Colonic mucosa (tissue), 4 donors: ENCODE measurements at regions not wholly inside any gene's neighbourhood (a gene's known extent, or its start where the extent isn't known, plus 50 kb on each side); places are given as distances from the start of the nearest gene placed in this dataset.

Experiments used
- DNase-seq: peaks from one replicate; pipeline ENCODE4 v3.0.0-alpha.2; 2020
- H3K27ac ChIP-seq: fragments of 200-600 bp; one replicate; pipeline ENCODE4 v1.8.0; 2021
- H3K27me3 ChIP-seq: fragments of 200-600 bp; one replicate; pipeline ENCODE4 v1.8.0; 2021
- H3K36me3 ChIP-seq: fragments of 200-600 bp; one replicate; pipeline ENCODE4 v1.8.0; 2021
- H3K4me1 ChIP-seq: fragments of 200-600 bp; one replicate; pipeline ENCODE4 v1.8.0; 2021; ENCODE audit warnings: mild to moderate bottlenecking
- H3K4me3 ChIP-seq: fragments of 200-600 bp; one replicate; pipeline ENCODE4 v1.8.0; 2021
- H3K9ac ChIP-seq, 2 donors: one replicate each; pipeline ENCODE4 v1.7.0; 2013; ENCODE audit warnings: control low read depth in 2 of 2, low read depth in 2 of 2, low read length in 2 of 2
- H3K9me3 ChIP-seq: fragments of 200-600 bp; one replicate; pipeline ENCODE4 v1.8.0; 2021
- intact Hi-C: fragments of 100-400 bp; cut with DNase I; formaldehyde crosslinking; loops from one replicate; pipeline ENCODE4 v1.14.1; 2022
- TF ChIP-seq, protein P1 (sequence below): fragments of 200-600 bp; IDR thresholded peaks from one replicate; pipeline ENCODE4 v1.8.0; 2022; ENCODE audit warnings: antibody characterized with exemption, mild to moderate bottlenecking
- donor health status: healthy.
- donor health status: DM: no; HTN: no; CAD: no.
- donor health status: DM: no; HTN: no; CAD: no.

DNA sequence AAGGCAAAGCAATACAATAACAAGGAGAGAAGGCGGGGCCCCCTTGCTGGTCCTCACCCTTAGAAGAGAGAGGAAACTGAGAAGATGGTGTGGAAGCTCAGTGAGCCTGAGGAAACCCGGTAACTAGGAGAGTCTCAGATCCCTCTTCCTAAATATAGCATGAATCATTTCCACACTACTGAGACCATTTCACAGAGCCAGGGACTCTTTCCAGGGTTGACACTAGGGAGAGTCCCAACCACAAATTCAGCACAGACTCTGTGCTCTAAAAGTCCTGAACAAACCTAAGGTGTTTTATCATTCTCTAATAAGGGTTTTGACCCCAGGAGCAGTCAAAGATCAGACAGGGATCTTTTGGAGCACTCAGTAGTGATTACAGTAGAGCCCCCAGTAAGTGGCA, 647.7 kb downstream of the KCNT2 start:
- TF ChIP-seq, protein P1, sequence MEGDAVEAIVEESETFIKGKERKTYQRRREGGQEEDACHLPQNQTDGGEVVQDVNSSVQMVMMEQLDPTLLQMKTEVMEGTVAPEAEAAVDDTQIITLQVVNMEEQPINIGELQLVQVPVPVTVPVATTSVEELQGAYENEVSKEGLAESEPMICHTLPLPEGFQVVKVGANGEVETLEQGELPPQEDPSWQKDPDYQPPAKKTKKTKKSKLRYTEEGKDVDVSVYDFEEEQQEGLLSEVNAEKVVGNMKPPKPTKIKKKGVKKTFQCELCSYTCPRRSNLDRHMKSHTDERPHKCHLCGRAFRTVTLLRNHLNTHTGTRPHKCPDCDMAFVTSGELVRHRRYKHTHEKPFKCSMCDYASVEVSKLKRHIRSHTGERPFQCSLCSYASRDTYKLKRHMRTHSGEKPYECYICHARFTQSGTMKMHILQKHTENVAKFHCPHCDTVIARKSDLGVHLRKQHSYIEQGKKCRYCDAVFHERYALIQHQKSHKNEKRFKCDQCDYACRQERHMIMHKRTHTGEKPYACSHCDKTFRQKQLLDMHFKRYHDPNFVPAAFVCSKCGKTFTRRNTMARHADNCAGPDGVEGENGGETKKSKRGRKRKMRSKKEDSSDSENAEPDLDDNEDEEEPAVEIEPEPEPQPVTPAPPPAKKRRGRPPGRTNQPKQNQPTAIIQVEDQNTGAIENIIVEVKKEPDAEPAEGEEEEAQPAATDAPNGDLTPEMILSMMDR = no peak
- Histone ChIP-seq H3K27ac (no peak overlapping the region), H3K4me1 (no peaks in the 10 kb centered on the region), H3K36me3 (no peaks in the 10 kb centered on the region), H3K4me3 (no peak overlapping the region), H3K27me3 (no peaks in the 10 kb centered on the region), H3K9me3 (no peaks in the 10 kb centered on the region), H3K9ac (no peak overlapping the region)
- intact Hi-C loops = no loop called here
- no peak for DNase-seq

DNA sequence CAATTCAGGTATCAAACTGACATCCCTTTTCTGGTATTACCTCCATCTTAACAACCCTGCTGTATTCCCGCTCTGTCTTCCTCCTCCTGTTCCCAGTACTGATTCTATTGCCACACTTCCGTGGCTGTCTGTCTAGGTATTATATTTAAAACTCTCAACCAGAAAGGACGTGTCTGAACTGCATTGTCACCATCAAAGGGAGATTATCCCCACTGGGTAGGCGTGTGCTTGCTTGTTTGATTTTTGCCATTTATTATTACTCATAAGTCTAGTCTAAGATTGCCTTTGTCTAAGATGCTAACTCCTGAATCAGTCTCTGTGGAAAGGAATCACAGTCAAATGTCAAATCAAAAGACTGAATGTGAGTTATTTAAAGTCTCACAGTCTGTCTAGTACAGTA, 650.1 kb downstream of the KCNT2 start:
- intact Hi-C loops = no loop called here
- Histone ChIP-seq H3K4me1 (no peaks in the 10 kb centered on the region), H3K4me3 (no peak overlapping the region), H3K9ac (no peak overlapping the region), H3K9me3 (no peaks in the 10 kb centered on the region), H3K27me3 (no peaks in the 10 kb centered on the region), H3K36me3 (no peaks in the 10 kb centered on the region), H3K27ac (no peak overlapping the region)
- DNase-seq = no peak
- TF ChIP-seq, protein P1 = no peak

DNA sequence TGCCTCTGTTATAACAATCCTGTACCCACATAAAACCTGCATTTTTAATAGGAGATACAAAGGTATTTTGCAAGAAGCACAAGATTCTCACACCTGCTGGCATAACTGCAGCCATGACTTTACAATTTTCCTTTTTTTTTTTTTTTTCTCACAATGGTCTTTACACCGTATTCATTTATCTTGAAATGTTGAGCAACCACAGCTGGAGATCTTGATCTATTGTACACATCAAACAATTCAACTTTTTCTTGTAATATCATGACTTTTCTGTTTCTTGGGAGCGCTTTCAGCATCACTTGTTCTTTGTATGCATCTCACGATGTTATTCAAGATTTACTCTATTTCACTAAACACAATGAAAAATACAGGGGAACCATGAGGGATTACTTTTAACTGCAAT, 651.4 kb downstream of the KCNT2 start:
- Histone ChIP-seq H3K27ac (no peak overlapping the region), H3K4me3 (no peak overlapping the region), H3K9ac (no peak overlapping the region), H3K9me3 (no peaks in the 10 kb centered on the region), H3K27me3 (no peaks in the 10 kb centered on the region), H3K4me1 (no peaks in the 10 kb centered on the region), H3K36me3 (no peaks in the 10 kb centered on the region)
- no peak for DNase-seq
- intact Hi-C loops = no loop called here
- TF ChIP-seq, protein P1 = no peak

DNA sequence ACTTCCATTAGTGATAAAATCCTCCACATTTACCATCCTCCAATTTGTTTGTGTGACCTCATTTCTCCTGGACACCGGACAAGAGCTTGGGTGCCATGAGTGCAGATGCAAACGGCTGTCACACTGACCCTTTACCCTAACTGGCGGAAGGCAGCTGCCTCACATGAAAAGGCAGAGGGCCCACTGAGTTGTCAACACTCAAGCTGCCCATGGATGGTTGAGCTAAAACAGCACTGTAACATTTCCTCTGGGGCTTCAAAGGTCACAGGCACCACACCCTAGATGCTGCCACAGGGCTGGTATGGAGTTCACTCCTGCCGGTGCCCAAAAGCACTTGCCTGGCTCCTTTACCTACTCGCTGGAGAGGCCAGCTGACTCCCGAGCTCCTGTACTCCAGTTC, 653.4 kb downstream of the KCNT2 start:
- Histone ChIP-seq H3K36me3 (no peaks in the 10 kb centered on the region), H3K27ac (no peak overlapping the region), H3K9ac (no peak overlapping the region), H3K9me3 (no peaks in the 10 kb centered on the region), H3K27me3 (no peaks in the 10 kb centered on the region), H3K4me3 (no peak overlapping the region), H3K4me1 (no peaks in the 10 kb centered on the region)
- TF ChIP-seq, protein P1 = no peak
- intact Hi-C loops = no loop called here
- DNase-seq = no peak

DNA sequence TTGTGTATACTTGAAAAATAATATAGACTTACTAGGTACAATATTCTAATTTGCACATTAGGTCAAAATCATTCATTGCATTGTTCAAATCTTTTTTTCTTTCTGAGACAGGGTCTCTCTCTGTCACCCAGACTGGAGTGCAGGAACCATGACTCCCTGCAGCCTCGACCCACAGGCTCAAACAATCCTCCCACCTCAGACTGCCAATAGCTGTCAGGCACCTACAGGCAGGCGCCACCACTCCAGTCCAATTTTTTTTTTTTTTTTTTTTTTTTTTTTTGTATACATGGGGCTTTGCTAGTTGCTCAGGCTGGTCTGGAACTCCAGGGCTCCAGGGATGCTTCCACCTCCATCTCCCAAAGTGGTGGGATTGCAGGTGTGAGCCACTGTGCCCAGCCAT, 656.9 kb downstream of the KCNT2 start:
- H3K4me1 ChIP-seq = no peaks in the 10 kb centered on the region
- H3K27me3 ChIP-seq = no peaks in the 10 kb centered on the region
- H3K9me3 ChIP-seq = no peaks in the 10 kb centered on the region
- no peak overlapping the region for H3K4me3 ChIP-seq
- H3K27ac ChIP-seq = no peak overlapping the region
- DNase-seq = no peak
- intact Hi-C loops = no loop called here
- no peaks in the 10 kb centered on the region for H3K36me3 ChIP-seq
- TF ChIP-seq, protein P1 = no peak
- no peak overlapping the region for H3K9ac ChIP-seq
